ENCODE measurements at regions not wholly inside any gene's neighbourhood (a gene's known extent, or its start where the extent isn't known, plus 50 kb on each side); places are given as distances from the start of the nearest gene placed in this dataset.

- TF ChIP-seq CTCF (IDR thresholded peaks at IDR 0.05; ENCODE audit: low read depth, low read length) = no peak
- in situ Hi-C loops (cut with HindIII; ENCODE audit: low sequenced_read_pairs) = no loop called here
- H3K4me3 ChIP-seq (ENCODE audit: low read depth, low read length) = no peak overlapping the region
- DNase-seq (ENCODE audit: low read depth, low spot score) = no peak
Observed at GRCh38 chr12:107584563-107584962, 101.0 kb upstream of the PWP1 start.

- in situ Hi-C loops (cut with HindIII; ENCODE audit: low sequenced_read_pairs) = no loop called here
- H3K4me3 ChIP-seq (ENCODE audit: low read depth, low read length) = no peak overlapping the region
- no peak for TF ChIP-seq CTCF (IDR thresholded peaks at IDR 0.05; ENCODE audit: low read depth, low read length)
- no peak for DNase-seq (ENCODE audit: low read depth, low spot score)
Observed at GRCh38 chr12:107586256-107586970, 99.2 kb upstream of the PWP1 start.

GRCh38 chr12:107590413-107590812 lies 95.2 kb upstream of the PWP1 start:
- TF ChIP-seq CTCF (IDR thresholded peaks at IDR 0.05; ENCODE audit: low read depth, low read length) = no peak
- in situ Hi-C loops (cut with HindIII; ENCODE audit: low sequenced_read_pairs) = no loop called here
- DNase-seq (ENCODE audit: low read depth, low spot score) = no peak
- H3K4me3 ChIP-seq (ENCODE audit: low read depth, low read length) = no peak overlapping the region

- no peak overlapping the region for H3K4me3 ChIP-seq (ENCODE audit: low read depth, low read length)
- in situ Hi-C loops (cut with HindIII; ENCODE audit: low sequenced_read_pairs) = no loop called here
- no peak for TF ChIP-seq CTCF (IDR thresholded peaks at IDR 0.05; ENCODE audit: low read depth, low read length)
- peak; percentile 32 for DNase-seq (ENCODE audit: low read depth, low spot score)
Observed at GRCh38 chr12:107590814-107591375, 94.7 kb upstream of the PWP1 start.

DNA sequence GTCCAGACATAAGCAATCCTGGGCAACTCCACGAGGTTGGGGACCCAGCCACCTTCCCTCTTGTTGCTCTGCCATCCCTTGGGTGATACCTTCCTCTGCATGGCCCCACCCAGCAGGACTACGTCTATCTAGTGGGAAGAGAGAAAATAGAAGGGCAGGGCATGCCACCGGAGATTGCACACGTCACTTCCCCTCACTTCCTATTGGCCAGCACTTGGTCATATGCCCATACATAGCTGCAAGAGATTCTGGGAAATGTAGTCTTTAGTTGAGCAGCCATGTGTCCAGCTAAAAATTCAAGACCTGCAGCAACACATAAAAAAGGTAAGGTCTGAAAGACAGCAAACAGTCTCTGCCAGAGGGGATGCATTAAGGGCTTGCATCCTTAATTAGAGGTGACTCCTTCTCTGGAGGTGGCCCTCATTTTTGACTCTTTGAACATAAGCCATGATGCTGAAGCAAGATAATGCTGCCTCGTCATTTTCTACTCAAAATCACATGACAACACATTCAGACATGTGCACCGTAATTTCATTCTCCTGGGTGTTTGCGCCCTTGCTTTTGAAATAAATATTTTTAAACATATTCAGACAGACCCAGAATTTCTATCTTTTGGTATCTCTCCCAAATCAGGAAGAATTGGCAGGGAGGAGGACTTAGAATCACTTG lies 91.8 kb upstream of the PWP1 start:
- no peak overlapping the region for H3K4me3 ChIP-seq (ENCODE audit: low read depth, low read length)
- in situ Hi-C loops (cut with HindIII; ENCODE audit: low sequenced_read_pairs) = no loop called here
- TF ChIP-seq CTCF (IDR thresholded peaks at IDR 0.05; ENCODE audit: low read depth, low read length) = no peak
- DNase-seq (ENCODE audit: low read depth, low spot score) = no peak

DNA sequence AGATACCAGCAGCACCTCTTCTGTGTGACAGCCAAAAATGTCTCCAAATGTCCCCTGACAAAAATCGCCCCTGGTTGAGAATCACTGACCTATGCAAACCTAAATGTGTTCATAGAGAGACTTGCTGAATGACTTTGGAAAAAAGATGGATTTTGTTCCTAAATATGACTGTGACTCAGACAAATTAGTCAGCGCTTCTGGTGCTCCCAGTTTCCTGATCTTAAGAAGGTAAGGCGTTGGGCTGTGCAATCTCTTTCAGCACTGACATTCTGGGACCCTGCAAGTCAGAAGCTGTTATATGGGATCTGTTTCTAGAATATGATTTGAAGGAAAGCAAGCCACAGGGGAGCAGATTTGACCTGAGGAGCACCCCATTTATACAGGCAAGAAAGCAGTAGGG lies 90.6 kb upstream of the PWP1 start:
- in situ Hi-C loops (cut with HindIII; ENCODE audit: low sequenced_read_pairs) = no loop called here
- no peak overlapping the region for H3K4me3 ChIP-seq (ENCODE audit: low read depth, low read length)
- peak; percentile 18 for DNase-seq (ENCODE audit: low read depth, low spot score)
- no peak for TF ChIP-seq CTCF (IDR thresholded peaks at IDR 0.05; ENCODE audit: low read depth, low read length)

All from astrocyte of the spinal cord (primary cell).